Common myeloid progenitor, CD34-positive (primary cell): ENCODE measurements at regions not wholly inside any gene's neighbourhood (a gene's known extent, or its start where the extent isn't known, plus 50 kb on each side); places are given as distances from the start of the nearest gene placed in this dataset.

Source experiments
- CTCF ChIA-PET: fragments of 350-600 bp; sonication (Branson Sonifier 250); formaldehyde crosslinking; loops from one replicate; lab custom pipeline; 2021; ENCODE audit warnings: antibody characterized with exemption; lab: Charles Lee
- POLR2A ChIA-PET: fragments of 350-600 bp; sonication (Branson Sonifier 250); formaldehyde crosslinking; loops from one replicate; lab custom pipeline; 2021; ENCODE audit warnings: antibody characterized with exemption; lab: Charles Lee
- DNase-seq, 3 donors: peaks; one replicate each; pipeline versions ENCODE4 v3.0.0 to v3.0.0-alpha.2; 2013
- H3K27ac ChIP-seq, 2 experiments: 1 replicate in 1 of 2; 2 replicates in 1 of 2; pipeline ENCODE4 v1.7.0; 2013; ENCODE audit warnings: inconsistent platforms in 2 of 2, low read length in 2 of 2, mild to moderate bottlenecking in 2 of 2, low read depth in 1 of 2, moderate library complexity in 1 of 2; ENCODE audit not compliant: severe bottlenecking in 2 of 2, insufficient read depth in 1 of 2, poor library complexity in 1 of 2
- H3K27me3 ChIP-seq, 5 experiments: replicated peaks in 2 of 5; 1 replicate in 3 of 5; 2 replicates in 2 of 5; pipeline versions ENCODE4 v1.6.1 to v1.7.0; 2013; ENCODE audit warnings: low read length in 4 of 5, mild to moderate bottlenecking in 2 of 5, moderate library complexity in 2 of 5, inconsistent platforms in 1 of 5; ENCODE audit not compliant: insufficient read depth in 5 of 5, control insufficient read depth in 4 of 5
- H3K36me3 ChIP-seq, 4 experiments: 1 replicate in 2 of 4; 2 replicates in 2 of 4; pipeline versions ENCODE4 v1.6.1 to v1.7.0; 2013; ENCODE audit warnings: low read length in 3 of 4, control low read depth in 1 of 4, mild to moderate bottlenecking in 1 of 4; ENCODE audit not compliant: control insufficient read depth in 4 of 4, insufficient read depth in 4 of 4
- H3K4me1 ChIP-seq, 4 experiments: 1 replicate in 3 of 4; 2 replicates in 1 of 4; pipeline versions ENCODE4 v1.6.1 to v1.7.1; 2013; ENCODE audit warnings: low read length in 3 of 4, mild to moderate bottlenecking in 3 of 4, control low read depth in 1 of 4, inconsistent platforms in 1 of 4, moderate library complexity in 1 of 4; ENCODE audit not compliant: control insufficient read depth in 4 of 4, insufficient read depth in 4 of 4; ENCODE audit errors: control extremely low read depth in 1 of 4
- H3K4me3 ChIP-seq, 7 experiments: 1 replicate in 4 of 7; 2 replicates in 3 of 7; pipeline versions ENCODE4 v1.5.1 to v1.7.0; 2013; ENCODE audit warnings: mild to moderate bottlenecking in 7 of 7, low read length in 6 of 7, moderate library complexity in 6 of 7, inconsistent platforms in 2 of 7, low read depth in 2 of 7, control low read depth in 1 of 7; ENCODE audit not compliant: insufficient read depth in 4 of 7, control insufficient read depth in 1 of 7; ENCODE audit errors: extremely low read depth in 1 of 7
- H3K9me3 ChIP-seq, 5 experiments: 1 replicate in 4 of 5; 2 replicates in 1 of 5; pipeline versions ENCODE4 v1.6.1 to v1.7.1; 2013; ENCODE audit warnings: low read length in 4 of 5, mild to moderate bottlenecking in 2 of 5, inconsistent platforms in 1 of 5, low read depth in 1 of 5, moderate library complexity in 1 of 5; ENCODE audit not compliant: control insufficient read depth in 4 of 5, insufficient read depth in 2 of 5; ENCODE audit errors: control extremely low read depth in 1 of 5
- WGBS: methylation state at CpG from one replicate; pipeline ENCODE4 v1.1.5; 2013; ENCODE audit not compliant: insufficient coverage; 5-methylcytosine and 5-hydroxymethylcytosine counted together

GRCh38 chr5:28567048-28567447 lies 1528.7 kb upstream of the CDH9 start:
- no peak overlapping the region for H3K27ac ChIP-seq
- no peak overlapping the region for H3K4me3 ChIP-seq
- no peaks in the 10 kb centered on the region for H3K36me3 ChIP-seq
- no peaks in the 10 kb centered on the region for H3K27me3 ChIP-seq
- CTCF ChIA-PET: interaction anchor here (1.1 kb wide), 1 partner anchor 9 kb away, joined by 4 read pairs; no protein-coding TSS in a partner anchor
- no peak for DNase-seq
- no CpG with 5 or more reads among the region's 6 CpGs for WGBS
- H3K9me3 ChIP-seq: no peaks in the 10 kb centered on the region
- no peaks in the 10 kb centered on the region for H3K4me1 ChIP-seq
- POLR2A ChIA-PET: no interaction called here

- H3K27ac ChIP-seq: no peak overlapping the region
- H3K9me3 ChIP-seq: peaks cover 0 to 4% (median 0%) of the 10 kb centered on the region in 5 experiments
- no peaks in the 10 kb centered on the region for H3K4me1 ChIP-seq
- no peaks in the 10 kb centered on the region for H3K36me3 ChIP-seq
- no peak overlapping the region for H3K4me3 ChIP-seq
- CTCF ChIA-PET: no interaction called here
- POLR2A ChIA-PET: no interaction called here
- H3K27me3 ChIP-seq: no peaks in the 10 kb centered on the region
- no peak for DNase-seq
Observed at GRCh38 chr5:28561522-28561921, 1523.1 kb upstream of the CDH9 start.

DNA sequence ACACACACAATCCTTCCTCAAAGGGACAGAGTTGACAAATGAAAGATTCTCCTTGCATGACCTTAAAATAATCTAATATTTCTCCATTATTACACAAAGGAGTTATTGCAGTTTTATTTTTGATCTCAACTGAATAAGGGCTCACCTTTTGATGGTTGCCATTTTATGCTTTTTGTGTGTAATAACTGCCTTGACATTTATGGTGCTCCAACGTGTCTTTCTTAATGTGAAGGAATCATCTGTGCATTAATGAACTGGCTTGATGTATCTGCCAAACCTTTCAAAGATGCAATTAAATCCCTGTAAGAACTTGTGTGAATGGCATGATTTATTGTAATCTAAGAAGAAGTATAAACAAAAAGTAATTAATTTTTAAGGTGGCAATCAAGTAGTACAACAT lies 1519.8 kb upstream of the CDH9 start:
- H3K36me3 ChIP-seq: no peaks in the 10 kb centered on the region
- ChIA-PET CTCF (no interaction called here), POLR2A (no interaction called here)
- no peak overlapping the region for H3K27ac ChIP-seq
- H3K27me3 ChIP-seq: no peaks in the 10 kb centered on the region
- no peaks in the 10 kb centered on the region for H3K4me1 ChIP-seq
- no peak for DNase-seq
- H3K9me3 ChIP-seq: peaks cover 0 to 4% (median 0%) of the 10 kb centered on the region in 5 experiments
- no CpG with 5 or more reads among the region's 1 CpG for WGBS
- H3K4me3 ChIP-seq: no peak overlapping the region

DNA sequence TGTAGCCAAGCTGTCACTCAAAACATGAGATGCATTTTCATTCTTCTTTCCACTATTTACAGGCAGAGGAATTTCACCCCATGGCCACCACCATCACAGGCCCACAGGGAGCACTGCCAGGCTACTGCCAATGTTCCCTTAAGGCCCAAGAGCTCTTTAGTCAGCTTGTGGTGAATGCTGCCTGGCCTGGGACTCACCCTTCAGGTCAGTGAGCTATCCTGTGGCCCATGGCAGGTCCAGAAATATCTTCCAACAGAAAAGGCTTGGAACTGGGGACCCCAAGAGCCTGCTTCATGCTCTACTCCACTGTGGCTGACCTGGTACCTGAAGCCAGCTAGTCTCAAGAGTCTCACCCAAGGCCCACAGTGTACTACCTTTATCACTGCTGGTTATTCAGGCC lies 1518.7 kb upstream of the CDH9 start:
- POLR2A ChIA-PET: no interaction called here
- CTCF ChIA-PET: no interaction called here
- no peaks in the 10 kb centered on the region for H3K4me1 ChIP-seq
- H3K9me3 ChIP-seq: peaks cover 0 to 4% (median 0%) of the 10 kb centered on the region in 5 experiments
- no peak overlapping the region for H3K27ac ChIP-seq
- H3K36me3 ChIP-seq: no peaks in the 10 kb centered on the region
- H3K27me3 ChIP-seq: no peaks in the 10 kb centered on the region
- no peak overlapping the region for H3K4me3 ChIP-seq
- no peak for DNase-seq

GRCh38 chr5:28549588-28549987 lies 1511.2 kb upstream of the CDH9 start:
- Histone ChIP-seq H3K27me3 (no peaks in the 10 kb centered on the region), H3K4me3 (no peak overlapping the region), H3K4me1 (no peaks in the 10 kb centered on the region), H3K36me3 (no peaks in the 10 kb centered on the region), H3K27ac (no peak overlapping the region), H3K9me3 (no peaks in the 10 kb centered on the region)
- POLR2A ChIA-PET: no interaction called here
- no peak for DNase-seq
- CTCF ChIA-PET: no interaction called here
- WGBS: 100% methylated on average over 1 of the region's 2 CpGs

GRCh38 chr5:28548856-28549255 lies 1510.5 kb upstream of the CDH9 start:
- ChIA-PET POLR2A (no interaction called here), CTCF (no interaction called here)
- H3K9me3 ChIP-seq: no peaks in the 10 kb centered on the region
- no peaks in the 10 kb centered on the region for H3K27me3 ChIP-seq
- no peaks in the 10 kb centered on the region for H3K4me1 ChIP-seq
- H3K36me3 ChIP-seq: no peaks in the 10 kb centered on the region
- DNase-seq: no peak
- H3K27ac ChIP-seq: no peak overlapping the region
- no peak overlapping the region for H3K4me3 ChIP-seq
- no CpG with 5 or more reads among the region's 1 CpG for WGBS

- Histone ChIP-seq H3K36me3 (no peaks in the 10 kb centered on the region), H3K4me1 (no peaks in the 10 kb centered on the region), H3K9me3 (no peaks in the 10 kb centered on the region), H3K27me3 (no peaks in the 10 kb centered on the region), H3K27ac (no peak overlapping the region), H3K4me3 (no peak overlapping the region)
- POLR2A ChIA-PET: no interaction called here
- DNase-seq: no peak
- CTCF ChIA-PET: no interaction called here
Observed at GRCh38 chr5:28544501-28544900, 1506.1 kb upstream of the CDH9 start.
